ENCODE measurements at regions not wholly inside any gene's neighbourhood (a gene's known extent, or its start where the extent isn't known, plus 50 kb on each side); places are given as distances from the start of the nearest gene placed in this dataset.

GRCh38 chrY:7962350-7962749 is 1050.8 kb upstream of the AMELY start:
- Histone ChIP-seq H3K4me1 (no peaks in the 10 kb centered on the region), H3K27ac (no peak overlapping the region), H3K9me3 (no peaks in the 10 kb centered on the region), H3K27me3 (no peaks in the 10 kb centered on the region), H3K36me3 (no peaks in the 10 kb centered on the region), H3K4me3 (no peak overlapping the region)
- TF ChIP-seq EP300 (IDR thresholded peaks at IDR 0.05; ENCODE audit: low read depth) (no peak), POLR2AphosphoS5 (IDR thresholded peaks at IDR 0.05) (no peak), POLR2A (IDR thresholded peaks at IDR 0.05) (no peak), CTCF (IDR thresholded peaks at IDR 0.05) (no peak)
- intact Hi-C loops (cut with DNase I; ENCODE audit: low total_unique reads) (no loop called here), in situ Hi-C loops (cut with MboI; ENCODE audit: low pct_ligation_motif_present in 1 of 4, low pct_unique_long_range_greater_than_20kb in 1 of 4, low sequenced_read_pairs in 3 of 4) (no loop called here)
- no peak for DNase-seq
- no CpG with 5 or more reads among the region's 1 CpG for WGBS, 2 donors (ENCODE audit: low coverage in 1 of 2)

DNA sequence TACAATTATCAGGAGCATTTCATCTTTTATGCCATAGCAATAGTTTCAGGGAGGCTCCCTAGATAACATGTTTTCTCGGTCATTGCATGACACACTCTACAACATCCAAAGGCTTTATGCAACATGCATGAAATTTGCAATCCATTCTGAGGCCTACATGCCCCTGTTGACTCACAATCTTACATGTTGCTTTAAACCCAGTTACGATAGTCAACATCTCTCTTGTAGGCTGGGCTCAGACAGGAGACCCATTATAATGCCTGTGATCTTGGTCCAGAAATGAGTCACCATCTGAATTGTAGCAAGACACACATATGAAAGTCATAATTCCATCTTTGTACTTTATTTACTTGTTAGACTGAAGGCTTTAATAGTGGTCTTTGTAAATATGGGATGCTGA is 1050.3 kb upstream of the AMELY start:
- in situ Hi-C loops (cut with MboI; ENCODE audit: low pct_ligation_motif_present in 1 of 4, low pct_unique_long_range_greater_than_20kb in 1 of 4, low sequenced_read_pairs in 3 of 4) (no loop called here), intact Hi-C loops (cut with DNase I; ENCODE audit: low total_unique reads) (no loop called here)
- Histone ChIP-seq H3K4me1 (no peaks in the 10 kb centered on the region), H3K9me3 (no peaks in the 10 kb centered on the region), H3K36me3 (no peaks in the 10 kb centered on the region), H3K27ac (no peak overlapping the region), H3K27me3 (no peaks in the 10 kb centered on the region), H3K4me3 (no peak overlapping the region)
- WGBS, 2 donors (ENCODE audit: low coverage in 1 of 2) = no CpG with 5 or more reads among the region's 2 CpGs
- DNase-seq = no peak
- TF ChIP-seq EP300 (IDR thresholded peaks at IDR 0.05; ENCODE audit: low read depth) (no peak), POLR2A (IDR thresholded peaks at IDR 0.05) (no peak), POLR2AphosphoS5 (IDR thresholded peaks at IDR 0.05) (no peak), CTCF (IDR thresholded peaks at IDR 0.05) (no peak)

DNA sequence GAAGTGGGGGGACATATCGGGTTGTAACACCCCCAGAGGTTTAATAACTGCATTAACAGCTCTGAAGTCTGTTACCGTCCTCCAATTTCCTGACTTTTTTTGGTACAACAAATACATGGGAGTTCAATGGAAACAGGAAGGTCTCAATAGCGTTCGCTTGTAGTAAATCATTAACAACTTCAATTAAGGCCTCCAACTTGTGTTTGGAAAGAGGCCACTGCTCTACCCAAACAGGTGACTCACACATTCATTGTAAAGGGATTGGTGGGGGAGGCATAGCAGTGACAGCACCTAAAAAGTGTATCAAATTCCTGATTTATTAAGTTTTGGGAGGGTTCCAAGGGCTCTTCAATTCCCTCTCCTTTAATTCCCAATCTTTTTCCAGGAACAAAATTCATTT is 1046.2 kb upstream of the AMELY start:
- no peaks in the 10 kb centered on the region for H3K9me3 ChIP-seq
- intact Hi-C loops (cut with DNase I; ENCODE audit: low total_unique reads) = no loop called here
- in situ Hi-C loops (cut with MboI; ENCODE audit: low pct_ligation_motif_present in 1 of 4, low pct_unique_long_range_greater_than_20kb in 1 of 4, low sequenced_read_pairs in 3 of 4) = no loop called here
- H3K27ac ChIP-seq = no peak overlapping the region
- no peak for DNase-seq
- no CpG with 5 or more reads among the region's 4 CpGs for WGBS, 2 donors (ENCODE audit: low coverage in 1 of 2)
- no peak overlapping the region for H3K4me3 ChIP-seq
- no peaks in the 10 kb centered on the region for H3K36me3 ChIP-seq
- TF ChIP-seq POLR2A (IDR thresholded peaks at IDR 0.05) (no peak), POLR2AphosphoS5 (IDR thresholded peaks at IDR 0.05) (no peak), CTCF (IDR thresholded peaks at IDR 0.05) (no peak), EP300 (IDR thresholded peaks at IDR 0.05; ENCODE audit: low read depth) (no peak)
- no peaks in the 10 kb centered on the region for H3K4me1 ChIP-seq
- no peaks in the 10 kb centered on the region for H3K27me3 ChIP-seq

GRCh38 chrY:7951187-7951852 is 1039.8 kb upstream of the AMELY start:
- Histone ChIP-seq H3K36me3 (no peaks in the 10 kb centered on the region), H3K4me1 (no peaks in the 10 kb centered on the region), H3K4me3 (no peak overlapping the region), H3K27ac (no peak overlapping the region), H3K9me3 (no peaks in the 10 kb centered on the region), H3K27me3 (no peaks in the 10 kb centered on the region)
- no peak for TF ChIP-seq CTCF (IDR thresholded peaks at IDR 0.05)
- TF ChIP-seq POLR2A (IDR thresholded peaks at IDR 0.05) = no peak
- no peak for TF ChIP-seq POLR2AphosphoS5 (IDR thresholded peaks at IDR 0.05)
- TF ChIP-seq EP300 (IDR thresholded peaks at IDR 0.05; ENCODE audit: low read depth) = no peak
- in situ Hi-C loops (cut with MboI; ENCODE audit: low pct_ligation_motif_present in 1 of 4, low pct_unique_long_range_greater_than_20kb in 1 of 4, low sequenced_read_pairs in 3 of 4) = no loop called here
- intact Hi-C loops (cut with DNase I; ENCODE audit: low total_unique reads) = no loop called here
- no CpG with 5 or more reads among the region's 3 CpGs for WGBS, 2 donors (ENCODE audit: low coverage in 1 of 2)
- DNase-seq = no peak

Measured in transverse colon (tissue), 4 donors.